Left ventricle myocardium superior (tissue), 1 donor: ENCODE measurements at regions not wholly inside any gene's neighbourhood (a gene's known extent, or its start where the extent isn't known, plus 50 kb on each side); places are given as distances from the start of the nearest gene placed in this dataset.

ENCODE experiments used
- ATAC-seq: fragments of 200-7000 bp; cut with Tn5 transposase; one replicate; pipeline ENCODE4 v1.9.1; 2020; ENCODE audit warnings: mild to moderate bottlenecking, moderate library complexity
- DNase-seq: peaks from one replicate; pipeline ENCODE4 v3.0.0-alpha.2; 2020
- intact Hi-C: fragments of 100-400 bp; cut with micrococcal nuclease; formaldehyde crosslinking; loops from one replicate; pipeline ENCODE4 v1.11.0; 2022
- donor health status: DM: no; HTN: yes; CAD: no; lungs with severe emphysema.

- ATAC-seq, result no peak
- intact Hi-C loops, result no loop called here
- DNase-seq, result no peak
Measured at GRCh38 chr5:12277504-12278192, 373.4 kb upstream of the CTNND2 start.

DNA sequence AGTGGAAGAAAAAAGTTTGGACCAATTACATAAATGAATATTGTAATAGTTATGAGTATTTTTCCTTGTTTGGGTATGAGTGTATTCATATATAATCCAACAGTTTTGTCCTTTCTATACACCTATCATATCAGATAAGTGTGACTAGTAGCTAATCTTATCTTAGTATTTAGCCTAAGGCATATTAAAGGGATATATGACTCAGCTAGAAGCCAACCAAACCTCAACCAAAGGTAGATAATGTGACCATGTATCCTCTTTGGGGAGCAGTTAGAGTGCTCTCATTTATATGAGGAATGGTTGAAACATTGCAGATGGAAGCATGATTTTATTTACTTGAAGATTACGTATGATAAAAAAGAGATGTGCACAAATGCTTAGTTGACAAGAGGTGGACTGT, 370.0 kb upstream of the CTNND2 start:
- ATAC-seq, result no peak
- intact Hi-C loops, result no loop called here

GRCh38 chr5:12272389-12272788, 368.1 kb upstream of the CTNND2 start:
- DNase-seq, result no peak
- intact Hi-C loops, result no loop called here
- ATAC-seq, result no peak

More for the DNA sequence above, 370.0 kb upstream of the CTNND2 start:
- no peak for DNase-seq

DNA sequence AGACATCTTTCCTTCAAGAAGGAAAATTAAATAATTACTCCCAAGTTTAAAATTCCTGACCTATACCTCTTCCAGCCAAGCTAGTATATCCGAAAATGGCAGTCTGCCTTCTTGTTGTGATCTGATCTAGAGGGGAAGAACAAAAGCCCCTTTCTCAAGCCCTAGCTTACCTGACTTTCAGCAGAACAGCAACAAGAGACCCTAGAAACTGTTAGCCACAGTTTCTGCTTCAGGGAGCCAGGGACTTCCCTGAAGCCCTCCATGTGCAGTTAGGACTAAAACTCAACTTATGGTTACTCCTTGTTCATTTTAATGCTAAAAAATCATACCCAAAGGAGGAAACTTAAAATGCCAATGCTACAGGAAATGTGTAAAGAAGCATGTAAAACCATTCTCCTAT, 366.7 kb upstream of the CTNND2 start:
- no peak for DNase-seq

DNA sequence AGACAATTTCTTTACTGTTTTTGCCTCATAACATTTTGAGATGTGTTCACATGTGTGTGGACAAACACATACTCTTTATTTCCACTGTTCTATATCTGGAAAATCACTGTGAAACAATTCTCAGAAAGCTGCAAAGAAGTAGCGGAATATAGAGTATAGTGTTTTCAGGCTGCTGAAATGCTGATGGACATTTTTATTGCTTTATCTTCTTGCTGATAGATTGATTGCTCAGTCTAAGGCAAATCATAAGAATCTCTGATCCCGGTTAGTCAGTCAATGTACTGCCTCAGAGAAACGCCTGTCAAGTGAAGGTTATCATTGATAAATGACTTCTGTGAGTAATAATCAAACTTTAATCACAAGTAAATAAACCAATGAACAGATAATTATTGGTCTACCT, 364.9 kb upstream of the CTNND2 start:
- ATAC-seq, result no peak

More for the DNA sequence above, 366.7 kb upstream of the CTNND2 start:
- ATAC-seq, result no peak
- intact Hi-C loops, result no loop called here

DNA sequence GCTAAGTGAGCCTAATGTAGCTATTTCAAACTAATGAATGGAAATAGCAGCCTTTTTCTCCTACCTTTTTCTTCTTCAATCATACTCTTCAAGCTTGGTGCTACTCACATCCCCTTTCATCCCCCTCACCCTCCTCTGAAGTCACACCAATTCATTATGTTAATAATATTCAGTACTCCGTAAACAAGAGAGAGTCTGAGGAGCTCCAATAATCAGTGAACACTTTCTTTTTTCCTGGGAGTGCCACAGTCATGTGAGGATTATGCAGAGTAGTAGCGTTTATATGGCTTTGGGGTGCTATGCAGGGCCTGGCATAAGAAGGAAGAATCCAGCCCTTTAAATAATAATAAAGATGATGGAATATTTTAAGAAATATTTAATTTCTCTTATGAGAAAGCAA, 354.3 kb upstream of the CTNND2 start:
- DNase-seq (no peak), ATAC-seq (no peak)
- intact Hi-C loops, result no loop called here

More for the DNA sequence above, 364.9 kb upstream of the CTNND2 start:
- intact Hi-C loops, result no loop called here
- no peak for DNase-seq

DNA sequence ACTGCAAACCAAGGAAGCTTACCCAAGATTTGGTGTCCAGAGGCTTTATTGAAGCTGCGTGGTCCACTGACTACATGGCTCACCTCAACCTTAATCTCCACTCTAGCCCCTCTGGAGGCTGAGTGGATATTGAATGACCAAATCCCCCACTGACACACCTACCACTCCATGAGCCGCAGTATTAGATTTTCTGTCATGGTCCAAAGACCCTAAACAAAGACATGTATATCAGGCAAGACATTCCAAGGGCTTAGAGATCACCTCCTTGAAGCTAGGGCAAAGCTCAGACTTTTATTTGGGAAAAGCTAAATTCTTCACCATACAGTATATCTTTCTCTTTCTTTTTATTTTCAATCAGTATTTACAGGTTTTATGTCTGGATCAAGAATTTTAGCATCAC, 346.2 kb upstream of the CTNND2 start:
- intact Hi-C loops, result no loop called here
- DNase-seq (no peak), ATAC-seq (no peak)

- DNase-seq (no peak), ATAC-seq (no peak)
- intact Hi-C loops, result no loop called here
Measured at GRCh38 chr5:12248831-12249230, 344.6 kb upstream of the CTNND2 start.

DNA sequence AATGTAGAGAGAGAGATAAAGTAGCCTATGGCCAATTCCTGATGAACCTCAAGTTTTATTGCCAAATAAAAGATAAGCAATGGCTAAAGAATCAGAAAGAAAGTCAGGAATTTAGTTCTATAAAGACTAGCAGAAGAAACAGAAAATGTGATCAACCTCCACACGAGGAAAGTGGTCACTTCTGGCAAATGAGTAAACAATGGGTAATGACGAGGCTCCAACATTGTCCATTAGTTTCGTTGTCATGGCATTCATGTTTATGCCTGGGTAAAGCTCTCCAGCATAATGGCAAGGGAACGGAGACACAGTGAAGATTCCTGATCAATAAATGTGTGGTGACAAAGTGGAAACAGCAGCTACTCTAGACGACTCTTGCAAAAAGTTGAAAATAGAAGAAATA, 341.8 kb upstream of the CTNND2 start:
- no peak for ATAC-seq
- intact Hi-C loops, result no loop called here
- no peak for DNase-seq

DNA sequence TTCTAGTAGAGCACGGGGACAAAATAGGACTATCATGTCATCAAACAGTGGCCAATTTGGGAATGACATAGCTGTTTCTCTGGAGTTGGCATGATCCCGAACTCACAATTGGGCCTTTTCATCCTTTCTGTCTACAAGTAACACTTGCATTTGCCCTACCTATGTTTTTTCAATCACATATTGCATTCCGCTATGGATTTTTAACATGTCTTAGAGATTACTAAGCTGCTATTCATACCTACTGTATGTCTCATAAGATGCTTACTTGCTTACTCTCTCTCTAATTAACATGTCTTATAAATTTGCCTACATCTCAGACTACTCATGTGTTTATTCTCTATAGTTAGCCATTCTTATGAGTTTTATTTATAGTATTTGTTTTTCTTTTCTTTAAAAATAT, 341.2 kb upstream of the CTNND2 start:
- intact Hi-C loops, result no loop called here
- DNase-seq (no peak), ATAC-seq (no peak)

GRCh38 chr5:12242950-12243888, 339.0 kb upstream of the CTNND2 start:
- ATAC-seq, result no peak
- no peak for DNase-seq
- intact Hi-C loops, result no loop called here

GRCh38 chr5:12237837-12238575, 333.8 kb upstream of the CTNND2 start:
- intact Hi-C loops, result no loop called here
- ATAC-seq (no peak), DNase-seq (no peak)

- ATAC-seq (no peak), DNase-seq (no peak)
- intact Hi-C loops, result no loop called here
Measured at GRCh38 chr5:12230659-12231058, 326.4 kb upstream of the CTNND2 start.

- DNase-seq (no peak), ATAC-seq (no peak)
- intact Hi-C loops, result no loop called here
Measured at GRCh38 chr5:12217039-12217438, 312.8 kb upstream of the CTNND2 start.

DNA sequence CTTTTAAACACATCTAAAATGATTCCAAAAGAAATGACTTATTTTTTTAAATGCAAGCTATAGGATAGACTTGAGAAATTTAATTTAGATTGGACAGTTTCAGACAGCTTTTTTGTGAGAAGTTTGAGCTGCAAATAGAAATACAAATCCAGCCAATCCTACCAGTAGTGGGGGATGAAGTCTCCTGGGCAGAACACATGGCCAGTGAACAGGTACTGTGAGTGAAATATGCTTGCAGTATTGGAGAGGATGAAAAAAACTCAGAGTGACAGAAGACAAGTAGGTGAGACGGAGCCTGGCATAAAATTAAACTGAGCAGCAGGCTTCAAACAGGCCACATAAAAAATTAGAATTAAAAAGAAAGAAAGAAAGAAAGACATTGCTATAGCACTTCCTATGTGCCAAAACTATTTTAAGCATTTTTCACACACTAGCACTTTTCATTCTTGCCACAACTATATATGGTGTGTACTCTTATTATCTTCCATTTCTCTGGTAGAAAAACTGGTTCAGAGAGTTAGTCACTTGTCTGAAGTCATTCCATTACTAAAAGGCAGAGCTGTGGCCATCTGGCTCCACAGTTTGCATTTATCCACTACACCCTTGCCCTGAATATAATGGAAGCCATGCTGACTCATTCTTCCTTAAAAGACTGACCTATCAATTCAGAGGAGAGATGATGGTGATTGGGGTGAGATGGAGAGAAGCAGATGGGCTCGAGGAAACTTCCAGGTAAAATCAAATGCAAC, 310.2 kb upstream of the CTNND2 start:
- intact Hi-C loops, result no loop called here
- DNase-seq, result no peak
- no peak for ATAC-seq

DNA sequence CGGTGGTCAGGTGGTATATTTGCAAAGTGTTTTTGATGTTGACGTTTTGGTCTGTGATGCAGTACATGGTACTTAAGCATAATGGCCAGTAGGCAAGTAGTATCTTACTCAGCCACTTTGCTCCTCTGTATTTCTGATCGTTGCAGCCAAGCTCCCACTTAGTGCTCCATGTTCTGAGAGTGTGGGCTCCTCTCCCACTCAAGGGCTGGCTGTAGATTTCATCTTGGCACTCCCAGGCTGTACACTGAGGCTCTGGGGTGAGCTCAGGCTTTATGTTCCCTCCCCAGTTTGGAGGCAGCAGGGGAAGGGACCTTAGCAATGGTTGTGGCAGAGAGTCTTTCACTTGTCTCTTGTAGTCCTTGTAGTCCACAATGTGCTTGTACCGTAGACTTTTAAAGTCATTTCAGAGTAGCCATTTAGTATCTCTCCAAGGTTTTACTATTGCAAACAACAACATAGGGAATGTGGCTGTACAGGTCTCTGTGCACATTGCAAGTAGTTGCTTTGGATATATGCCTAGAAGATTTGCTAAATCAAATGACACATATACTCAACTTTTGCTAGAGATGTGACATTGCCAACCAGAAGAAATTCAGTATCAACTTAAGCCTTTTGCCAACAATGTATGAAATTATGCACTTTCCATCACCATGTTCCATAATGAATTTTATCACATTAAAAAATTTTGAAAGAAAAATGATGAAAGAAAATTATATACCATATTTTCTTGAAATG, 304.3 kb upstream of the CTNND2 start:
- no peak for ATAC-seq
- no peak for DNase-seq
- intact Hi-C loops, result no loop called here

- intact Hi-C loops, result no loop called here
- no peak for DNase-seq
- ATAC-seq, result no peak
Measured at GRCh38 chr5:12204761-12205160, 300.5 kb upstream of the CTNND2 start.

DNA sequence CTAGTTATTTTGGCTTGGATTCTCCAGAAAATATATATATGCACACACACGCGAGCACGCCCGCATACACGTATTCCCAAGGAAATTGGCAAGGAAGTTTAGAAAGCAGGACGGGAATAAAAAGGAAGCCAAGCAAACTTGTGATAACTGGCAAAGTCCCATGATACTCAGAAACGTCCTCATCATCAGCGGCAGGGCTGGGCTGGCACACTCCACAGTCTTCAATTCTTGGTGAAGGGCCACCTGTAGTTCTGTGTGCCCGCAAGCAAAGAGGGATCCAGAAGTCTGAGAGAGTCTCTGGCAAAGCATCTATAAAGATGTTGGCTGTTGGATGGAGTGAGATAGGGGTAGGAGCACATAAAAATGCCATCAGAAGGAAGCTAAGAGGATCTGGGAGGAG, 289.3 kb upstream of the CTNND2 start:
- no peak for DNase-seq
- intact Hi-C loops, result no loop called here
- no peak for ATAC-seq

DNA sequence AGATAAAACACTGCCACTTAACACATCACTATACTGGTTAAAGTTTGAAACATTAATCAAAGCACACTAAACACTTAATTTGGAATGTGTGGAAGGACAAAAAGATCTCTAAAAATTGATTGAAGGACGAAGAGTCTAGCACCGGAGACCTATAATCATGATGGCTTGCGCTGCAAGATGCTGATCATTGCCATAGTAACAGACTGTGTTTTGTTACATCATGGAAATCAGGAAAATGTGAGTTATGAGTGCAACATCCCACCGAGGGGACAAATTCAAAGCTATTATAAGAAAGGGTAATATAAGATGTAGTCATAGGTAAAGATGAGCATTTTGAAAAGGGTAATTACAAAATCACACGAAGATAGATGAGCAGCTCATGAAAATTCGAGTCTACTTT, 278.8 kb upstream of the CTNND2 start:
- no peak for DNase-seq
- intact Hi-C loops, result no loop called here
- ATAC-seq, result no peak
